GM12878 (cell line): ENCODE measurements at regions not wholly inside any gene's neighbourhood (a gene's known extent, or its start where the extent isn't known, plus 50 kb on each side); places are given as distances from the start of the nearest gene placed in this dataset.

ENCODE experiments used
- ATAC-seq: fragments of 200-7000 bp; cut with Tn5 transposase; 3 replicates; pipeline ENCODE4 v1.9.1; 2020; ENCODE audit warnings: mild to moderate bottlenecking, moderate library complexity
- BruUV-seq: library from RNA; stranded (reverse); fragments of 400-500 nt; replicated peaks from 2 replicates; lab custom pipeline; 2021; lab: Mats Ljungman, UMichigan
- CTCF ChIA-PET: fragments of 300-600 bp; sonication (Branson Sonifier 250); formaldehyde crosslinking; extraction: SDS; loops from one replicate; lab custom pipeline; 2021; ENCODE audit warnings: inconsistent platforms; lab: Yijun Ruan, JAX
- POLR2A ChIA-PET: fragments of 350-600 bp; formaldehyde crosslinking; extraction: SDS; loops from one replicate; lab custom pipeline; 2021; ENCODE audit warnings: inconsistent platforms; lab: Charles Lee
- RAD21 ChIA-PET: fragments of 300-600 bp; sonication (Branson Sonifier 250); formaldehyde crosslinking; loops from one replicate; lab custom pipeline; 2023; ENCODE audit warnings: antibody characterized with exemption; ENCODE audit not compliant: unreplicated experiment; lab: Charles Lee
- SMC1A ChIA-PET: fragments of 300-600 bp; sonication (Branson Sonifier 250); formaldehyde crosslinking; loops from one replicate; lab custom pipeline; 2023; ENCODE audit not compliant: unreplicated experiment, uncharacterized antibody; lab: Charles Lee
- DNase-seq: peaks from one replicate; pipeline ENCODE4 v3.0.0-alpha.2; 2011; ENCODE audit warnings: low read depth, low spot score
- FAIRE-seq: peaks from 3 replicates; lab custom pipeline; 2011; peaks lifted over from hg19 to GRCh38; lab: Jason Lieb, UNC
- H2AFZ ChIP-seq: 2 replicates; pipeline ENCODE4 v1.6.0; 2011; ENCODE audit warnings: low read depth, low read length, control low read depth; ENCODE audit not compliant: control insufficient read depth
- H3K27ac ChIP-seq: 2 replicates; pipeline ENCODE4 v1.5.1; 2011; ENCODE audit warnings: control low read depth; ENCODE audit not compliant: control insufficient read depth, insufficient read depth
- H3K27me3 ChIP-seq, 2 experiments: replicated peaks in 1 of 2; 2 replicates each; pipeline versions ENCODE4 v1.6.0 to v1.6.1; 2011; ENCODE audit warnings: low read length in 1 of 2; ENCODE audit not compliant: control insufficient read depth in 2 of 2, insufficient read depth in 2 of 2
- H3K36me3 ChIP-seq, 2 experiments: 2 replicates each; pipeline ENCODE4 v1.5.1; 2011; ENCODE audit warnings: low read length in 1 of 2; ENCODE audit not compliant: control insufficient read depth in 2 of 2, insufficient read depth in 2 of 2
- H3K4me1 ChIP-seq: 2 replicates; pipeline ENCODE4 v1.6.1; 2011; ENCODE audit warnings: mild to moderate bottlenecking, low read length, moderate library complexity, mixed read lengths; ENCODE audit not compliant: control insufficient read depth, insufficient read depth
- H3K4me2 ChIP-seq: 2 replicates; pipeline ENCODE4 v1.6.0; 2011; ENCODE audit warnings: control low read depth; ENCODE audit not compliant: control insufficient read depth, insufficient read depth
- H3K4me3 ChIP-seq: fragments of 200-600 bp; sonication (generic); 2 replicates; pipeline ENCODE4 v1.5.1; 2016
- H3K79me2 ChIP-seq: 2 replicates; pipeline ENCODE4 v1.6.0; 2011; ENCODE audit warnings: low read length; ENCODE audit not compliant: control insufficient read depth, insufficient read depth
- H3K9ac ChIP-seq: 2 replicates; pipeline ENCODE4 v1.8.0; 2011; ENCODE audit warnings: low read length, control low read depth, mixed read lengths; ENCODE audit not compliant: control insufficient read depth, insufficient read depth
- H3K9me3 ChIP-seq: replicated peaks from 3 replicates; pipeline ENCODE4 v1.5.1; 2011; ENCODE audit warnings: mild to moderate bottlenecking, low read length; ENCODE audit not compliant: control insufficient read depth, insufficient read depth
- H4K20me1 ChIP-seq: 2 replicates; pipeline ENCODE4 v1.6.0; 2011; ENCODE audit not compliant: control insufficient read depth, insufficient read depth
- CHD4 ChIP-seq: fragments of 200-600 bp; sonication (generic); IDR thresholded peaks from 2 replicates; pipeline ENCODE4 v1.6.1; 2016; ENCODE audit warnings: mild to moderate bottlenecking
- CREM ChIP-seq: IDR thresholded peaks from 2 replicates; pipeline ENCODE4 v1.6.1; 2014; ENCODE audit warnings: antibody characterized with exemption, low read depth
- E4F1 ChIP-seq: fragments of 450-650 bp; IDR thresholded peaks from 2 replicates; pipeline ENCODE4 v1.6.1; 2018; ENCODE audit warnings: borderline replicate concordance, mild to moderate bottlenecking; ENCODE audit not compliant: partially characterized antibody
- ESRRA ChIP-seq: IDR thresholded peaks from 2 replicates; pipeline ENCODE4 v1.6.1; 2012; ENCODE audit warnings: mild to moderate bottlenecking, low read length, improper control_type of control experiment
- FOXM1 ChIP-seq: IDR thresholded peaks from 2 replicates; pipeline ENCODE4 v1.6.1; 2012; ENCODE audit warnings: low read depth, mild to moderate bottlenecking, inconsistent platforms, low read length, moderate library complexity
- GABPA ChIP-seq: IDR thresholded peaks from 2 replicates; pipeline ENCODE4 v1.6.1; 2014; ENCODE audit warnings: antibody characterized with exemption, low read depth, mild to moderate bottlenecking, inconsistent platforms
- GATAD2B ChIP-seq: fragments of 450-650 bp; conservative IDR thresholded peaks from 2 replicates; pipeline ENCODE4 v1.6.1; 2017; ENCODE audit warnings: low read depth, mild to moderate bottlenecking, moderate library complexity
- JUNB ChIP-seq: IDR thresholded peaks from 2 replicates; pipeline ENCODE4 v1.6.1; 2016; ENCODE audit warnings: antibody characterized with exemption, mild to moderate bottlenecking
- KLF5 ChIP-seq: fragments of 450-650 bp; IDR thresholded peaks from 2 replicates; pipeline ENCODE4 v1.6.1; 2014; ENCODE audit warnings: mild to moderate bottlenecking; ENCODE audit not compliant: partially characterized antibody
- MEF2B ChIP-seq: fragments of 450-650 bp; IDR thresholded peaks from 2 replicates; pipeline ENCODE4 v1.6.1; 2018; ENCODE audit warnings: mild to moderate bottlenecking, moderate library complexity; ENCODE audit not compliant: partially characterized antibody, poor library complexity, severe bottlenecking
- NFYA ChIP-seq: IDR thresholded peaks from 2 replicates; pipeline ENCODE4 v1.6.1; 2011; ENCODE audit warnings: low read depth, mild to moderate bottlenecking, low read length, improper control_type of control experiment, borderline replicate concordance
- NR2C1 ChIP-seq: fragments of 450-650 bp; IDR thresholded peaks from 2 replicates; pipeline ENCODE4 v1.6.1; 2017; ENCODE audit warnings: antibody characterized with exemption, mild to moderate bottlenecking, moderate library complexity
- PAX5 ChIP-seq: IDR thresholded peaks from 2 replicates; pipeline ENCODE4 v1.6.1; 2011; ENCODE audit warnings: low read depth, low read length, borderline replicate concordance
- PML ChIP-seq: IDR thresholded peaks from 2 replicates; pipeline ENCODE4 v1.6.1; 2012; ENCODE audit warnings: low read length, inconsistent platforms
- REST ChIP-seq: IDR thresholded peaks from 2 replicates; pipeline ENCODE4 v1.6.1; 2012; ENCODE audit warnings: mild to moderate bottlenecking, low read depth, low read length
- SKIL ChIP-seq: fragments of 450-650 bp; IDR thresholded peaks from 2 replicates; pipeline ENCODE4 v1.6.1; 2017; ENCODE audit warnings: mild to moderate bottlenecking, low read depth, inconsistent platforms; ENCODE audit not compliant: poor library complexity, severe bottlenecking
- SMAD5 ChIP-seq: IDR thresholded peaks from 2 replicates; pipeline ENCODE4 v1.6.1; 2016; ENCODE audit warnings: antibody characterized with exemption, low read depth
- SP1 ChIP-seq: IDR thresholded peaks from one replicate; pipeline ENCODE4 v1.6.1; 2011; ENCODE audit warnings: low read depth, low read length
- STAT3 ChIP-seq: IDR thresholded peaks from 2 replicates; pipeline ENCODE4 v1.6.1; 2011; ENCODE audit warnings: low read depth, low read length, improper control_type of control experiment
- WGBS: methylation state at CpG from one replicate; pipeline ENCODE4 v1.1.6; 2016; ENCODE audit warnings: low lambda C conversion rate; ENCODE audit not compliant: insufficient replicate concordance, insufficient coverage; ENCODE audit errors: missing lambda C conversion rate; 5-methylcytosine and 5-hydroxymethylcytosine counted together
- in situ Hi-C: fragments of 300-500 bp; cut with MboI; formaldehyde crosslinking; loops from 9 replicates; pipeline ENCODE4 v1.14.3; 2018; ENCODE audit warnings: mixed read lengths
- intact Hi-C: fragments of 100-400 bp; cut with micrococcal nuclease; formaldehyde crosslinking; loops from one replicate; pipeline ENCODE4 v1.14.2; 2022; ENCODE audit not compliant: unreplicated experiment

GRCh38 chr10:106387063-106387462 is 777.4 kb downstream of the SORCS1 start (continued):
- TF ChIP-seq E4F1 (no peak), PML (no peak), FOXM1 (no peak), CHD4 (no peak), ESRRA (no peak), KLF5 (no peak), CREM (no peak), GABPA (no peak), NR2C1 (no peak), SMAD5 (no peak), SP1 (no peak), GATAD2B (no peak)

GRCh38 chr10:106384496-106384895 is 780.0 kb downstream of the SORCS1 start:
- ChIA-PET SMC1A (no interaction called here), CTCF (no interaction called here), RAD21 (no interaction called here), POLR2A (no interaction called here)
- DNase-seq: no peak
- H3K9me3 ChIP-seq: no peaks in the 10 kb centered on the region
- H3K4me2 ChIP-seq: no peak overlapping the region
- no peaks in the 10 kb centered on the region; a peak in 1 of 4 replicates for H3K27me3 ChIP-seq
- WGBS: 11% methylated on average over 5 of the region's 5 CpGs
- H3K27ac ChIP-seq: no peak overlapping the region
- H3K4me3 ChIP-seq: no peak overlapping the region
- no peaks in the 10 kb centered on the region for H3K4me1 ChIP-seq
- intact Hi-C loops (no loop called here), in situ Hi-C loops (no loop called here)
- no peaks in the 10 kb centered on the region for H4K20me1 ChIP-seq
- no peak overlapping the region for H3K9ac ChIP-seq
- no peak for FAIRE-seq
- no peaks in the 10 kb centered on the region for H3K36me3 ChIP-seq
- no peak for ATAC-seq
- TF ChIP-seq SKIL: no peak
- no peak for TF ChIP-seq PAX5
- no peak for TF ChIP-seq JUNB
- TF ChIP-seq STAT3: no peak
- no peak for TF ChIP-seq MEF2B
- no peak for TF ChIP-seq REST
- no peak for TF ChIP-seq NFYA
- H3K79me2 ChIP-seq: no peaks in the 10 kb centered on the region
- no peak overlapping the region for H2AFZ ChIP-seq
- BruUV-seq: no TSS peak
